ENCODE measurements at regions not wholly inside any gene's neighbourhood (a gene's known extent, or its start where the extent isn't known, plus 50 kb on each side); places are given as distances from the start of the nearest gene placed in this dataset.

DNA sequence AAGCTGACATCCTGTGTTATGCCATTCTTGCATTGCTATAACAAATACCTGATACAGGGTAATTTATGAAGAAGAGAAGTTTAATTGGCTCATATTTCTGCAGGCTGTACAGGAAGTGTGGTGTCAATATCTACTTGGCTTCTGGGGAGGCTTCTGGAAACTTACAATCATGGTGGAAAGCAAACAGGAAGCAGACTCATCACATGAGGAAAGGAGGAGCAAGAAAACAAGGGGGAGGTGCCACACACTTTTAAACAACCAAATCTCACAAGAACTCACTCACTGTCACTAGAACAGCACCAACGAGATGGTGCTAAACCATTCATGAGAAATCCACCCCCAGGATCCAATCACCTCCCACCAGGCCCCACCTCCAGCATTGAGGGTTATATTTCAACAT lies 143.1 kb upstream of the GGTLC1 start:
- in situ Hi-C loops (cut with MboI; ENCODE audit: low pct_unique_long_range_greater_than_20kb, low sequenced_read_pairs, unreplicated experiment), result no loop called here
- TF ChIP-seq, protein P1, sequence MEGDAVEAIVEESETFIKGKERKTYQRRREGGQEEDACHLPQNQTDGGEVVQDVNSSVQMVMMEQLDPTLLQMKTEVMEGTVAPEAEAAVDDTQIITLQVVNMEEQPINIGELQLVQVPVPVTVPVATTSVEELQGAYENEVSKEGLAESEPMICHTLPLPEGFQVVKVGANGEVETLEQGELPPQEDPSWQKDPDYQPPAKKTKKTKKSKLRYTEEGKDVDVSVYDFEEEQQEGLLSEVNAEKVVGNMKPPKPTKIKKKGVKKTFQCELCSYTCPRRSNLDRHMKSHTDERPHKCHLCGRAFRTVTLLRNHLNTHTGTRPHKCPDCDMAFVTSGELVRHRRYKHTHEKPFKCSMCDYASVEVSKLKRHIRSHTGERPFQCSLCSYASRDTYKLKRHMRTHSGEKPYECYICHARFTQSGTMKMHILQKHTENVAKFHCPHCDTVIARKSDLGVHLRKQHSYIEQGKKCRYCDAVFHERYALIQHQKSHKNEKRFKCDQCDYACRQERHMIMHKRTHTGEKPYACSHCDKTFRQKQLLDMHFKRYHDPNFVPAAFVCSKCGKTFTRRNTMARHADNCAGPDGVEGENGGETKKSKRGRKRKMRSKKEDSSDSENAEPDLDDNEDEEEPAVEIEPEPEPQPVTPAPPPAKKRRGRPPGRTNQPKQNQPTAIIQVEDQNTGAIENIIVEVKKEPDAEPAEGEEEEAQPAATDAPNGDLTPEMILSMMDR (IDR thresholded peaks at IDR 0.05; ENCODE audit: extremely low read depth, insufficient read depth, missing control alignments), result no peak
- DNase-seq (ENCODE audit: low spot score), result no peak

DNA sequence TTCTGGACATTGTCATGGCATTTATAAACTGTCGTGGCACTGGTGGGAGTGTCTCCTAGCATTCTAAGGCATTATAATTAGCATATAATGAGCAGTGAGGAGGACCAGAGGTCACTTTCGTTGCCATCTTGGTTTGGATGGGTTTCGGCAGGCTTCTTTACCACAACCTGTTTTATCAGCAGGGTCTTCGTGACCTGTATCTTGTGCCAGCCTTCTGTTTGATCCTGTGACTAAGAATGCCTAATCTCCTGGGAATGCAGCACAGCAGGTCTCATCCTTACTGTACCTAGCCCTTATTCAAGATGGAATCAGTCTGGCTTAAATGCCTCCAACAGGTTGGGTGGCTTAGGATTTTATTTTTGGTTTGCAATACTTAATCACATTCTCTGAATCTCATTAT lies 142.7 kb upstream of the GGTLC1 start:
- in situ Hi-C loops (cut with MboI; ENCODE audit: low pct_unique_long_range_greater_than_20kb, low sequenced_read_pairs, unreplicated experiment), result no loop called here

DNA sequence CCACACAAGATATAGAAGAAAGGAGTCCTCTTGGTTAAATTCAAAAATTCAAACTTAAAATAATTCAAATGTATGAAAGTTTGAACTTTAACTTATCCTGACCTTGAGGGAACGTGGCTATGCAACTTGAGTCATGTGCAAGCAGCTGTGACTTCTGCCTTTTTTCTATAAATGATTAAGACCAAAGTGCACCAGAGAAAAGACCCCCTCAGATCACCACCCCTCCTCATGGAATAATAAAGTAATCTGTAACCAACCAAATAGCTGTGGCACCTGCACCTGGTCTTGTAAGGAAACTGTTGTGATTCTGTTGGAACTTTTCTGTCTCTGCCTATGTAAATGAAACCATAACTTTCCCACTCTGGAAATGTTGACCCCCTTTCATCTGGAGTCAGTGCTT lies 141.1 kb upstream of the GGTLC1 start:
- in situ Hi-C loops (cut with MboI; ENCODE audit: low pct_unique_long_range_greater_than_20kb, low sequenced_read_pairs, unreplicated experiment), result no loop called here
- TF ChIP-seq, protein P1 (IDR thresholded peaks at IDR 0.05; ENCODE audit: extremely low read depth, insufficient read depth, missing control alignments), result no peak
- DNase-seq (ENCODE audit: low spot score), result no peak

More for the DNA sequence above, 142.7 kb upstream of the GGTLC1 start:
- DNase-seq (ENCODE audit: low spot score), result no peak
- TF ChIP-seq, protein P1 (IDR thresholded peaks at IDR 0.05; ENCODE audit: extremely low read depth, insufficient read depth, missing control alignments), result no peak

DNA sequence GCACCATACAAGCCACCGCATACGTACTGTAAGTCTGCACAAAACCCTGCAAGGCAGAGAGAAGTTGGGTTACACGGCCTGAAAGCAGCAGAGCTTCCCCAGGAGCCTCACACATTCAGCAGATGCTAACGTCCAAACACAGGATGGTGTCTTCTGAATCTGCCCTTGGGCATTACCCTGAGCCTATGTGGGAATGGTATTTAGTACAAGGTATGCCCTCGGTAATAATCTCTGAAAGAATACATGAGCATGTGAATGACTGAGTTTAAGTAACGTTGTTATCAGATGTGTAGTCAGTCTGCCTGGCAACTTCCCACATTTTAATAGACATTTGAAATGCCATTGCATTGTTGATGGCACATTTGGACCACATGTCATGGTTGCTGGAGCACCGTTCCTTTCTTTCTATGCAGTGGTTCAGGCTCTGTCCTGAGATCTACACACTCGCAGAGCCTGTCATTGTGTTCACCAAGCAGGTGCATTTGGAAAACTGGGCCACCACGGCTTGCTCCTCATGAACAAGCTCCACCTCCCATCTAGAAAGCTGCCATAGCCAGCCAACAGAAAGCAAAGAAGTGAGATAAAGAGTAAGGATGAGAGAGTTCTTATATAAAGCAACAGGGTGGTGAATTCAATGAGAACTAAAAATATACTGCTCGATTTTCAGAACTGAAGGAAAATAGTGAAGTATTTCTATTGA lies 136.5 kb upstream of the GGTLC1 start:
- in situ Hi-C loops (cut with MboI; ENCODE audit: low pct_unique_long_range_greater_than_20kb, low sequenced_read_pairs, unreplicated experiment), result no loop called here
- TF ChIP-seq, protein P1 (IDR thresholded peaks at IDR 0.05; ENCODE audit: extremely low read depth, insufficient read depth, missing control alignments), result no peak
- DNase-seq (ENCODE audit: low spot score), result no peak

DNA sequence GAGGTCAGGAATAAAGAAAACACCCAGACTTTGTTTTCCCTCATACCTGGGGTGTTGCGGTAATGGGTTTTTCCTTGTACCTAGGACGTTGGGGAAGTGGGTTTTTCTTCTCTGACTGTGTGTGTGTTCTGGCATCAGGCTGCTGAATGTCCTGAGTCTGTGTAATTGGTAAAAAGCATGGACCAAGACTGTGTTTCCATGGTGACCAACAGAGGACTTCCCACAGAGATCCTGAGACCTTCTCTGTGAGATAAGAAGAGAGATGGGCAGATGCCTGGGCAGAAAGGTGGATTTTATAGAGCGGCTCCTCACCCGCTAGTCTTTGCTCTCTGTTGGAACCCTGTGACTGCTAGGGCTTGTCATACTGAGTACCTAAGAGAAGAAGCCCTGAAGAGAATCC lies 135.4 kb upstream of the GGTLC1 start:
- in situ Hi-C loops (cut with MboI; ENCODE audit: low pct_unique_long_range_greater_than_20kb, low sequenced_read_pairs, unreplicated experiment), result no loop called here

DNA sequence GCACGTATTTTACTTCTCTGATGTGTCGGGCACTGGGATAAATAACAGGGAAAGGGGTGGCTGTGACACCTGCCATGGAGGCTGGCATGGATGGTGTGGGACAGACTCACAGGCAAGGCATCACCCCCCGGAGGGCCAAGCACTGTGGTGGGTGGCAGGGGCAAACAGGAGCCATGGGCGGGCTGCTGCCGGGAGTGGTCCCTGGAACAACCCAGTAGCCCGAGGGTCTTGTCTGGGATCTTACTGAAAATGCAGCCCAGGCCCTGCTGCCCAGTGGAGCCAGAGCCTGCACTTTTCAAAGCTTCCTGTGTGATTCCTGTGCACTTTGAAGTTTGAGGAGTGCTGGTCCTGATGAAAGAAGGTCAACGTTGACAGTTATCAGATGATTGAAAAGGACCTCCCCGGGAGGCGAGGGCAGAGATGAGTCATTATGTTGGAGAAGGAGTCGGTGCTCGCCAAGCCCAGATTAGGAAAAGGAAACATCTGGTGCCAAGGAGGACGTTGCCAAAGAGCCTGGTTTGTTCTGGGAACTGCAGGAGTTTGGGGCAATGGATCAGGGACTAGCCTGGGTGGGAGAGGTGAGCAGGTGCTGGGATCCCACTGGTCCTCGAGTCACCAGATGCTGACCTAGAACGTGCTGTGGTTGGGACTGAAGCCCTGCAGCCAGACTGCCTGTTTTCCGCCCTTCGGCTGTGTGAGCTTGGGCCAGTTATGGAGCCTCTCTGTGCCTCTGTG lies 130.0 kb upstream of the GGTLC1 start:
- in situ Hi-C loops (cut with MboI; ENCODE audit: low pct_unique_long_range_greater_than_20kb, low sequenced_read_pairs, unreplicated experiment), result no loop called here
- TF ChIP-seq, protein P1 (IDR thresholded peaks at IDR 0.05; ENCODE audit: extremely low read depth, insufficient read depth, missing control alignments), result no peak
- no peak for DNase-seq (ENCODE audit: low spot score)

More for the DNA sequence above, 135.4 kb upstream of the GGTLC1 start:
- TF ChIP-seq, protein P1 (IDR thresholded peaks at IDR 0.05; ENCODE audit: extremely low read depth, insufficient read depth, missing control alignments), result no peak
- DNase-seq (ENCODE audit: low spot score), result no peak

Data from GM13977 (cell line).